ENCODE measurements at regions not wholly inside any gene's neighbourhood (a gene's known extent, or its start where the extent isn't known, plus 50 kb on each side); places are given as distances from the start of the nearest gene placed in this dataset.

- DNase-seq, result no peak
Observed at GRCh38 chr9:108012886-108013665, 523.5 kb upstream of the KLF4 start.

GRCh38 chr9:108012405-108012804 is 522.8 kb upstream of the KLF4 start:
- no peak for DNase-seq

- DNase-seq, result no peak
Observed at GRCh38 chr9:108003526-108003925, 514.0 kb upstream of the KLF4 start.

GRCh38 chr9:108002371-108002956 is 512.9 kb upstream of the KLF4 start:
- DNase-seq, result no peak

GRCh38 chr9:108001237-108001636 is 511.7 kb upstream of the KLF4 start:
- no peak for DNase-seq

- no peak for DNase-seq
Observed at GRCh38 chr9:107999890-108000289, 510.3 kb upstream of the KLF4 start.

GRCh38 chr9:107999011-107999410 is 509.4 kb upstream of the KLF4 start:
- DNase-seq, result no peak

- DNase-seq, result no peak
Observed at GRCh38 chr9:107994648-107995047, 505.1 kb upstream of the KLF4 start.

- no peak for DNase-seq
Observed at GRCh38 chr9:107992271-107992670, 502.7 kb upstream of the KLF4 start.

- DNase-seq, result no peak
Observed at GRCh38 chr9:107991581-107991980, 502.0 kb upstream of the KLF4 start.

GRCh38 chr9:107989544-107989943 is 500.0 kb upstream of the KLF4 start:
- no peak for DNase-seq

GRCh38 chr9:107989099-107989498 is 499.5 kb upstream of the KLF4 start:
- no peak for DNase-seq

- DNase-seq, result no peak
Observed at GRCh38 chr9:107984956-107985355, 495.4 kb upstream of the KLF4 start.

GRCh38 chr9:107983762-107984161 is 494.2 kb upstream of the KLF4 start:
- DNase-seq, result no peak

- no peak for DNase-seq
Observed at GRCh38 chr9:107983181-107983603, 493.6 kb upstream of the KLF4 start.

- no peak for DNase-seq
Observed at GRCh38 chr9:107982745-107983144, 493.2 kb upstream of the KLF4 start.

- DNase-seq, result no peak
Observed at GRCh38 chr9:107982001-107982400, 492.4 kb upstream of the KLF4 start.

GRCh38 chr9:107980984-107981383 is 491.4 kb upstream of the KLF4 start:
- no peak for DNase-seq

- DNase-seq, result no peak
Observed at GRCh38 chr9:107976767-107977166, 487.2 kb upstream of the KLF4 start.

GRCh38 chr9:107975426-107976010 is 485.9 kb upstream of the KLF4 start:
- no peak for DNase-seq

GRCh38 chr9:107973451-107973850 is 483.9 kb upstream of the KLF4 start:
- DNase-seq, result no peak

- DNase-seq, result no peak
Observed at GRCh38 chr9:107972346-107972745, 482.8 kb upstream of the KLF4 start.

- DNase-seq, result no peak
Observed at GRCh38 chr9:107971241-107971640, 481.7 kb upstream of the KLF4 start.

- DNase-seq, result no peak
Observed at GRCh38 chr9:107970726-107971125, 481.2 kb upstream of the KLF4 start.

All from NCI-H1417 treated with DMSO at 0.1 percent for 48 hours (cell line).